Lower leg skin (tissue), 4 donors: ENCODE measurements at regions not wholly inside any gene's neighbourhood (a gene's known extent, or its start where the extent isn't known, plus 50 kb on each side); places are given as distances from the start of the nearest gene placed in this dataset.

Experiments
- DNase-seq, 2 donors: peaks; one replicate each; pipeline ENCODE4 v3.0.0-alpha.2; 2019; ENCODE audit warnings: low spot score in 2 of 2
- H3K4me3 ChIP-seq: fragments of 200-600 bp; sonication (generic); 2 replicates; pipeline ENCODE4 v1.5.1; 2017; ENCODE audit warnings: mild to moderate bottlenecking, low read depth; ENCODE audit not compliant: poor library complexity, severe bottlenecking
- CTCF ChIP-seq, 3 donors: fragments of 450-650 bp; IDR thresholded peaks; one replicate each; pipeline ENCODE4 v1.5.1; 2016; ENCODE audit warnings: antibody characterized with exemption in 3 of 3, mild to moderate bottlenecking in 3 of 3, moderate library complexity in 2 of 3
- POLR2A ChIP-seq, 2 donors: fragments of 450-650 bp; IDR thresholded peaks; one replicate each; pipeline ENCODE4 v1.6.1; 2016 to 2017; ENCODE audit warnings: antibody characterized with exemption in 2 of 2, mild to moderate bottlenecking in 1 of 2, moderate library complexity in 1 of 2
- WGBS, 2 donors: methylation state at CpG; one replicate each; pipeline ENCODE4 v1.1.5; 2018; 5-methylcytosine and 5-hydroxymethylcytosine counted together
- intact Hi-C: fragments of 100-400 bp; cut with DNase I; formaldehyde crosslinking; loops from one replicate; pipeline ENCODE4 v1.15.0; 2023; ENCODE audit warnings: low total_unique reads

- TF ChIP-seq CTCF (IDR thresholded peaks at IDR 0.05) (no peak), POLR2A (IDR thresholded peaks at IDR 0.05) (no peak)
- no peak for DNase-seq
- intact Hi-C loops, result no loop called here
- H3K4me3 ChIP-seq, result no peak overlapping the region
Measured at GRCh38 chr4:66923081-66923865, 622.0 kb downstream of the CENPC start.

GRCh38 chr4:66921433-66921832, 623.9 kb downstream of the CENPC start:
- no peak for TF ChIP-seq POLR2A (IDR thresholded peaks at IDR 0.05)
- no peak for TF ChIP-seq CTCF (IDR thresholded peaks at IDR 0.05)
- H3K4me3 ChIP-seq, result no peak overlapping the region
- intact Hi-C loops, result no loop called here
- 66 to 68% methylated on average over 5 of the region's 5 CpGs for WGBS, 2 donors
- no peak for DNase-seq

- 90% methylated on average over 10 of the region's 10 CpGs for WGBS, 2 donors
- TF ChIP-seq POLR2A (IDR thresholded peaks at IDR 0.05) (no peak), CTCF (IDR thresholded peaks at IDR 0.05) (no peak)
- DNase-seq, result no peak
- intact Hi-C loops, result no loop called here
- H3K4me3 ChIP-seq, result no peak overlapping the region
Measured at GRCh38 chr4:66920514-66920913, 624.8 kb downstream of the CENPC start.

- intact Hi-C loops, result no loop called here
- DNase-seq, result no peak
- WGBS, 2 donors, result 33 to 51% methylated on average over 2 of the region's 2 CpGs
- no peak overlapping the region for H3K4me3 ChIP-seq
- no peak for TF ChIP-seq POLR2A (IDR thresholded peaks at IDR 0.05)
- TF ChIP-seq CTCF (IDR thresholded peaks at IDR 0.05), result no peak
Measured at GRCh38 chr4:66911880-66912279, 633.4 kb downstream of the CENPC start.

- H3K4me3 ChIP-seq, result no peak overlapping the region
- TF ChIP-seq POLR2A (IDR thresholded peaks at IDR 0.05) (no peak), CTCF (IDR thresholded peaks at IDR 0.05) (no peak)
- DNase-seq, result no peak
- intact Hi-C loops, result no loop called here
- WGBS, 2 donors, result 20% methylated on average over 2 of the region's 2 CpGs
Measured at GRCh38 chr4:66906314-66906713, 639.0 kb downstream of the CENPC start.
